ENCODE measurements at regions not wholly inside any gene's neighbourhood (a gene's known extent, or its start where the extent isn't known, plus 50 kb on each side); places are given as distances from the start of the nearest gene placed in this dataset.
"Not testable (repeated sequence)": the region's sequence is repeated elsewhere in the genome, so short reads cannot be mapped to it uniquely, and the experiment has no call there.

- H3K9me3 ChIP-seq (ENCODE audit: control extremely low read depth in 1 of 3, control insufficient read depth in 2 of 3, insufficient read depth in 1 of 3, low read length in 2 of 3): peaks cover 0 to 2% (median 0%) of the 10 kb centered on the region in 3 donors
- no peak overlapping the region for H3K9ac ChIP-seq (ENCODE audit: low read length)
- H4K20me1 ChIP-seq (ENCODE audit: control insufficient read depth, insufficient read depth, low read length, poor library complexity, severe bottlenecking): no peaks in the 10 kb centered on the region
- no peak overlapping the region for H3K4me2 ChIP-seq (replicated peaks; ENCODE audit: low read depth, low read length, poor library complexity, severe bottlenecking)
- Mint-ChIP-seq H3K4me3 (no peak overlapping the region), H3K27me3 (peaks cover 11% of the 10 kb centered on the region), H3K4me1 (peaks cover 14% of the 10 kb centered on the region), H3K27ac (no peak overlapping the region), H3K9me3 (ENCODE audit: insufficient read depth) (peaks cover 4% of the 10 kb centered on the region)
- no peak overlapping the region for H3K4me3 ChIP-seq (ENCODE audit: control extremely low read depth in 1 of 5, extremely low read depth in 1 of 5, insufficient read depth in 1 of 5, low read depth in 2 of 5, low read length in 4 of 5)
- ChIA-PET POLR2A (no interaction called here), CTCF (interaction anchor here (0.7 kb wide), 1 partner anchor 13 kb away, joined by 3 read pairs; no protein-coding TSS in a partner anchor)
- DNase-seq (no peak), ATAC-seq (ENCODE audit: low read depth) (no peak)
- H2AFZ ChIP-seq (ENCODE audit: insufficient read depth, low read depth, low read length, poor library complexity, severe bottlenecking): no peak overlapping the region
- intact Hi-C loops (cut with micrococcal nuclease): no loop called here
- H3K27me3 ChIP-seq (replicated peaks in 1 of 4; ENCODE audit: control extremely low read depth in 1 of 4, control insufficient read depth in 3 of 4, insufficient read depth in 4 of 4, low read length in 3 of 4): no peaks in the 10 kb centered on the region
- peaks cover 3 to 7% of the 10 kb centered on the region in 2 donors for H3K4me1 ChIP-seq (ENCODE audit: control insufficient read depth in 2 of 2, insufficient read depth in 2 of 2, low read length in 2 of 2)
- H3K27ac ChIP-seq (ENCODE audit: low read length in 2 of 2): no peak overlapping the region
- no peaks in the 10 kb centered on the region for H3K79me2 ChIP-seq (ENCODE audit: control insufficient read depth, insufficient read depth, low read length)
- no CpG with 5 or more reads among the region's 1 CpG for WGBS (ENCODE audit: insufficient coverage)
- H3K36me3 ChIP-seq (replicated peaks in 1 of 2; ENCODE audit: control extremely low read depth in 1 of 2, control insufficient read depth in 1 of 2, extremely low read depth in 1 of 2, insufficient read depth in 2 of 2, low read length in 1 of 2): no peaks in the 10 kb centered on the region
- no peak for TF ChIP-seq EZH2 (IDR thresholded peaks at IDR 0.05; ENCODE audit: borderline replicate concordance, insufficient read depth, low read depth, low read length, poor library complexity, severe bottlenecking)
- TF ChIP-seq, protein P1, sequence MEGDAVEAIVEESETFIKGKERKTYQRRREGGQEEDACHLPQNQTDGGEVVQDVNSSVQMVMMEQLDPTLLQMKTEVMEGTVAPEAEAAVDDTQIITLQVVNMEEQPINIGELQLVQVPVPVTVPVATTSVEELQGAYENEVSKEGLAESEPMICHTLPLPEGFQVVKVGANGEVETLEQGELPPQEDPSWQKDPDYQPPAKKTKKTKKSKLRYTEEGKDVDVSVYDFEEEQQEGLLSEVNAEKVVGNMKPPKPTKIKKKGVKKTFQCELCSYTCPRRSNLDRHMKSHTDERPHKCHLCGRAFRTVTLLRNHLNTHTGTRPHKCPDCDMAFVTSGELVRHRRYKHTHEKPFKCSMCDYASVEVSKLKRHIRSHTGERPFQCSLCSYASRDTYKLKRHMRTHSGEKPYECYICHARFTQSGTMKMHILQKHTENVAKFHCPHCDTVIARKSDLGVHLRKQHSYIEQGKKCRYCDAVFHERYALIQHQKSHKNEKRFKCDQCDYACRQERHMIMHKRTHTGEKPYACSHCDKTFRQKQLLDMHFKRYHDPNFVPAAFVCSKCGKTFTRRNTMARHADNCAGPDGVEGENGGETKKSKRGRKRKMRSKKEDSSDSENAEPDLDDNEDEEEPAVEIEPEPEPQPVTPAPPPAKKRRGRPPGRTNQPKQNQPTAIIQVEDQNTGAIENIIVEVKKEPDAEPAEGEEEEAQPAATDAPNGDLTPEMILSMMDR (IDR thresholded peaks at IDR 0.05): no peak
These were observed 84.8 kb downstream of the RAP2B start for GRCh38 chr3:153246806-153247205.

DNA sequence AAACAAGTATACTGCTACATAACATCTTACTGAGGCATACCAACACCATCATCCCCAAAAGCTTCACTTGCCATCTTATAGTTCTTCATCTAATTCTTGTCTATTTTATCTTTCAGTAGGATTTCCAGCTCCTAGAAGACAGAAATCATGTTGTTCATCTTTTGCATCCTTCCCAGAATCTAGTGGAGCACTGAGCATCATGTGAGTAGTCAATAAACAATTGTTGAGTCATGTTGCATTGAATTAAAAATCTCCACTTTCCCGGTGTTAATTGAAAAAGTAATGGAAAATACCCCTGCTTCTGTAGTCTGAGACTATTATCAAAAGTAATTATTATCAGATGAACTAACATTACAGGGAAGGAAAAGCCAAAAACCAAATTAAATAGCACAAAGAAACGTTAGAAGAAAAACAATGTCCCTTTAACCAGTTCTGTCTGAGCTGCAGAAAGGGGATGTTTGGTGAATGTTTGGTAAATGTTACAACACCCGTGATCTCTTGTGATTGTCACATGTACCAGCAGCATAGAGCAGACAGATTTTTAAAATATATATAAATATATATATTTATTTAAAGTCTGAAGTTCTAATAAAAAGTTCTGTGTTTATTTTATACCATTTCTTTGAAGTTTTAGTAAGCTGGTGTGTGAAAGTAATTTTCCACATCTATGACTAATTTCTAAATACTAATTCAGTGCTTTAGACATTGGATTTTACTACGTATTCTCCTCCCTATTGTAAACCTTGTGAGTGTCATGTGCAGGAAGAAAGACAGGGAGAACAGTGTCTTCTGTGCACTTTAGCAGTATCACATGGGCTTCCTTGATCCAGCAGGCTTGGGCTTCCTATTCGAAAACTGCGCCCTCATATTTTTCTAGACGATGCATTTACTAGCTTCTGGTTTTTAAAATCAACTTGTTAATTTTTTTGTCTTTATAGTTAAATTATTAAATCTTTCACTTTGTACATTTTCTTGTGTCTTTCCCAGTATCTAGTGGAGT lies 85.6 kb downstream of the RAP2B start:
- H3K27ac ChIP-seq (ENCODE audit: low read length in 2 of 2): no peak overlapping the region
- H3K9me3 Mint-ChIP-seq (ENCODE audit: insufficient read depth): peaks cover 4% of the 10 kb centered on the region
- intact Hi-C loops (cut with micrococcal nuclease): no loop called here
- H3K9me3 ChIP-seq (ENCODE audit: control extremely low read depth in 1 of 3, control insufficient read depth in 2 of 3, insufficient read depth in 1 of 3, low read length in 2 of 3): peaks cover 0 to 2% (median 0%) of the 10 kb centered on the region in 3 donors
- no peak overlapping the region for H3K4me3 ChIP-seq (ENCODE audit: control extremely low read depth in 1 of 5, extremely low read depth in 1 of 5, insufficient read depth in 1 of 5, low read depth in 2 of 5, low read length in 4 of 5)
- no peak overlapping the region for H3K27ac Mint-ChIP-seq
- CTCF ChIA-PET: no interaction called here
- H4K20me1 ChIP-seq (ENCODE audit: control insufficient read depth, insufficient read depth, low read length, poor library complexity, severe bottlenecking): no peaks in the 10 kb centered on the region
- H2AFZ ChIP-seq (ENCODE audit: insufficient read depth, low read depth, low read length, poor library complexity, severe bottlenecking): no peak overlapping the region
- ATAC-seq (ENCODE audit: low read depth) (no peak), DNase-seq (no peak)
- H3K4me2 ChIP-seq (replicated peaks; ENCODE audit: low read depth, low read length, poor library complexity, severe bottlenecking): no peak overlapping the region
- H3K4me1 Mint-ChIP-seq: peaks cover 14% of the 10 kb centered on the region
- TF ChIP-seq, protein P1 (IDR thresholded peaks at IDR 0.05): no peak
- TF ChIP-seq EZH2 (IDR thresholded peaks at IDR 0.05; ENCODE audit: borderline replicate concordance, insufficient read depth, low read depth, low read length, poor library complexity, severe bottlenecking): no peak
- no peaks in the 10 kb centered on the region for H3K36me3 ChIP-seq (replicated peaks in 1 of 2; ENCODE audit: control extremely low read depth in 1 of 2, control insufficient read depth in 1 of 2, extremely low read depth in 1 of 2, insufficient read depth in 2 of 2, low read length in 1 of 2)
- no peak overlapping the region for H3K4me3 Mint-ChIP-seq
- H3K79me2 ChIP-seq (ENCODE audit: control insufficient read depth, insufficient read depth, low read length): no peaks in the 10 kb centered on the region
- H3K9ac ChIP-seq (ENCODE audit: low read length): no peak overlapping the region
- peaks cover 3 to 7% of the 10 kb centered on the region in 2 donors for H3K4me1 ChIP-seq (ENCODE audit: control insufficient read depth in 2 of 2, insufficient read depth in 2 of 2, low read length in 2 of 2)
- H3K27me3 Mint-ChIP-seq: peaks cover 2% of the 10 kb centered on the region
- WGBS (ENCODE audit: insufficient coverage): no CpG with 5 or more reads among the region's 7 CpGs
- POLR2A ChIA-PET: no interaction called here
- H3K27me3 ChIP-seq (replicated peaks in 1 of 4; ENCODE audit: control extremely low read depth in 1 of 4, control insufficient read depth in 3 of 4, insufficient read depth in 4 of 4, low read length in 3 of 4): no peaks in the 10 kb centered on the region

DNA sequence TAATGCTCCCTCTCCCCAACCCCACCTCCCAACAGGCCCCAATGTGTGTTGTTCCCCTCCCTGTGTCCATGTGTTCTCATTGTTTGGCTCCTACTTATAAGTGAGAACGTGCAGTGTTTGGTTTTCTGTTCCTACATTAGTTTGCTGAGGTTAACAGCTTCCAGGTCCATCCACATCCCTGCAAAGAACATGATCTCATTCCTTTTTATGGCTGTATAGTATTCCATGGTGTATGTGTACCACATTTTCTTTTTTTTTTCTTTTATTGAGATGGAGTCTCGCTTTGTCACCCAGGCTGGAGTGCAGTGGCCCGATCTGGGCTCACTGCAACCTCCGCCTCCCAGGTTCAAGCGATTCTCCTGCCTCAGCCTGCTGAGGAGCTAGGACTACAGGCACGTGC lies 86.8 kb downstream of the RAP2B start:
- H3K79me2 ChIP-seq (ENCODE audit: control insufficient read depth, insufficient read depth, low read length); H3K9me3 Mint-ChIP-seq (ENCODE audit: insufficient read depth); H3K4me1 ChIP-seq (ENCODE audit: control insufficient read depth in 2 of 2, insufficient read depth in 2 of 2, low read length in 2 of 2); H3K36me3 ChIP-seq (replicated peaks in 1 of 2; ENCODE audit: control extremely low read depth in 1 of 2, control insufficient read depth in 1 of 2, extremely low read depth in 1 of 2, insufficient read depth in 2 of 2, low read length in 1 of 2); H3K9ac ChIP-seq (ENCODE audit: low read length); H3K9me3 ChIP-seq (ENCODE audit: control extremely low read depth in 1 of 3, control insufficient read depth in 2 of 3, insufficient read depth in 1 of 3, low read length in 2 of 3); DNase-seq; H4K20me1 ChIP-seq (ENCODE audit: control insufficient read depth, insufficient read depth, low read length, poor library complexity, severe bottlenecking); intact Hi-C loops (cut with micrococcal nuclease); H3K27me3 ChIP-seq (replicated peaks in 1 of 4; ENCODE audit: control extremely low read depth in 1 of 4, control insufficient read depth in 3 of 4, insufficient read depth in 4 of 4, low read length in 3 of 4); POLR2A ChIA-PET; CTCF ChIA-PET; H3K27me3 Mint-ChIP-seq; H3K27ac Mint-ChIP-seq; ATAC-seq (ENCODE audit: low read depth); H3K4me3 Mint-ChIP-seq; H3K4me2 ChIP-seq (replicated peaks; ENCODE audit: low read depth, low read length, poor library complexity, severe bottlenecking); H2AFZ ChIP-seq (ENCODE audit: insufficient read depth, low read depth, low read length, poor library complexity, severe bottlenecking); H3K4me3 ChIP-seq (ENCODE audit: control extremely low read depth in 1 of 5, extremely low read depth in 1 of 5, insufficient read depth in 1 of 5, low read depth in 2 of 5, low read length in 4 of 5); H3K27ac ChIP-seq (ENCODE audit: low read length in 2 of 2): not testable (repeated sequence)
- 100% methylated on average over 4 of the region's 6 CpGs for WGBS (ENCODE audit: insufficient coverage)
- H3K4me1 Mint-ChIP-seq: peaks cover 14% of the 10 kb centered on the region
